Epithelial cell of prostate (primary cell): ENCODE measurements at regions not wholly inside any gene's neighbourhood (a gene's known extent, or its start where the extent isn't known, plus 50 kb on each side); places are given as distances from the start of the nearest gene placed in this dataset.

Experiments
- DNase-seq: peaks from one replicate; pipeline ENCODE4 v3.0.0-alpha.2; 2011; ENCODE audit warnings: low read depth, low spot score
- H3K27ac ChIP-seq: fragments of 450-650 bp; 2 replicates; pipeline ENCODE4 v1.5.1; 2017; ENCODE audit warnings: mild to moderate bottlenecking

DNA sequence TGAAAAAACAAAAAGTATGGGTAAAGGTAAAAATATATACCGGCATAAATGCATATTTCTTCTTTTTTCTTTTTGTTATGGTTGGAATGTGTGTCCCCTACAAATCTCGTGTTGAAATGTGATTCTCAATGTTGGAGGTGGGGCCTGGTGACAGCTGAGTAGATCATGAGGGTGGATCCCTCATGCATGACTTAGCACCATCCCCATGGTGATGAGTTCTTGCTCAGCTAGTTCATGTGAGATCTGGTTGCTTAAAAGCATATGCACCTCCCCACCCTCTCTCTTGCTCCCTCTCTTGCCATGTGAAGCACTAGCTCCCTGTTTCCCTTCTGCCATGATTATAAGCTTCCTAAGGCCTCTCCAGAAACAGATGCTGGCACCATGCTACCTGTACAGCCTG lies 93.3 kb downstream of the HYCC1 start:
- H3K27ac ChIP-seq: no peak overlapping the region
- peak; percentile 24 for DNase-seq

DNA sequence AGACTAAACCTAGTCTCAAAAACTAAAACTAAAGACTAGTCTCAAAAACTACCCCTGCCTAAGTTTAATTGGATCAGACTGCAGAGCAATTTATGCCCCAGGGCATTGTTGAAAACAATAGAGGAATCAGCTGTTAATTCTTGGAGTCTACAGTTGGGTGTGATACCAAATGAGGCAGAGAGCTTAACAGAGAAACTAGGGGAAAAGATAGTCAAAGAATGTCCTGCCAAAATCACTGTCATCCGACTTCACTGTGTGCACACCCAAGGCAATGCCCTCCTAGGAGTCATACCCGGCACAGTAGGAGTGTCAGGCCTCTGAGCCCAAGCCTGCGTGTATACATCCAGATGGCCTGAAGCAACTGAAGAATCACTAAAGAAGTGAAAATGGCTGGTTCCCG lies 90.5 kb upstream of the TOMM7 start:
- H3K27ac ChIP-seq: no peak overlapping the region
- DNase-seq: no peak

DNA sequence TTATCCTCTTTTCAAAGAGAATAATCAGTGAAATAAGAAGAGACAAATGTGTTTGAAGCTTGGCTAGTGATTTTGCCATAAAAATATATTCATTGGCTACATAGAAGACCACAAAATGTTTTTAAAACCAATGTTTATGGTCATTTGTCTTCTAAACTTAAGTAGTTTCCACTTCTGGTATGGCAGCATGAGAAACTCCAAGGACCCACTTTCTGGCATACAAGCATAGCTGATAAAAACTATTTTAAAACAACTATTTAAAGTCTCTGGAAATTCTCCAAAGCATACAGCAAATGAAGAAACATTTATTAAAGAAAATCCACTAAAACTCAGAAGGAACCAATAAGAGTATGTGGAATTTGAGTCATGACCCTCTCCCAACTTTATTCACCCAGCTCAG lies 89.2 kb upstream of the TOMM7 start:
- no peak overlapping the region for H3K27ac ChIP-seq
- DNase-seq: no peak

DNA sequence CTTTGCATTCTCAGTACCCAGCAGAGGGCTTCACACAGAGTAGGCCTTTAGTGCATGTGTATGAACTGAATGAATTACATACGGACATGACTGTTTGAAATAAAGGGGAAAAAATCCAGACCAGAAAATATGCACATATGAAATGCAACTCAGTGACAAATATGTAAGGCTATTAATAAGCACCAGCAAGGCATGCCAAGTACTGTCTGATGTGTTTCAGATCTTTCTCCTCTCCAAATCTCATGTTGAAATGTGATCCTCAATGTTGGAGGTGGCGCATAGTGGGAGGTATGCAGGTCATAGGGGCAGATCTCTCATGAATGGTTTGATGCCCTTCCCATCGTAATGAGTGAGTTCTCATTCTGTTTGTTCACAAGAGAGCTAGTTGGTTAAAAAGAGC lies 87.3 kb upstream of the TOMM7 start:
- no peak for DNase-seq
- no peak overlapping the region for H3K27ac ChIP-seq

DNA sequence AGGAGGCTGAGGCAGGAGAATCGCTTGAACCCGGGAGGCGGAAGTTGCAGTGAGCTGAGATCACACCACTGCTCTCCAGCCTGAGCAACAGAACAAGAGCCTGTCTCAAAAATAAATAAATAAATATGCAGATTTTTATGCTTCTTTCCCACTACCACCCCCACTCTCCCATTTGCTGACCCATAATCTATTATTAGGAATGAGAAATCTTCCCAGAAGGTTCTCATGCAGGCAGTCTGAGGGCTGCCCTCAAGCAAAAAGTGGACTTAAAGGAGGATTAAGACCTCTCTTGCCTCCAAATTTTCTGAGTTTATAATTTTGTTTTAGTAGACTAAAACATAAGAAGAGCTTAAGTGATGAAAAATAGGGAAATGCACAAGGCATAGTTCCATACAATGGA lies 85.2 kb upstream of the TOMM7 start:
- no peak for DNase-seq
- no peak overlapping the region for H3K27ac ChIP-seq

DNA sequence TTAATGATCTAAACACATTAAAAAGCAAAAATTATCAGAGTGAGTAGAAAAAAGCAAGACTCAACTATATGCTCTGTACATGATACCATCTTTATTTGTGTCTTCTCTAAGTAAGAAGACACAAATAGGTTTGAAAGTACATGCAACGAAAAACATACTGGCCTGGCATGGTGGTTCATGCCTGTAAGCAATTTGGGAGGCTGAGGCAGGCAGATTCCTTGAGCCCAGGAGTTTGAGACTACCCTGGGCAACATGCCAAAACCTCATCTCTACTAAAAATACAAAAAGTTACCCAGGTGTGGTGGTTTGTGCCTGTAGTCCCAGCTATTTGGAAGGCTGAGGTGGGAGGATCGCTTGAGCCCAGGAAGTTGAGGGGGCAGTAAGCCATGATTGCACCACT lies 78.1 kb upstream of the TOMM7 start:
- no peak for DNase-seq
- no peak overlapping the region for H3K27ac ChIP-seq

DNA sequence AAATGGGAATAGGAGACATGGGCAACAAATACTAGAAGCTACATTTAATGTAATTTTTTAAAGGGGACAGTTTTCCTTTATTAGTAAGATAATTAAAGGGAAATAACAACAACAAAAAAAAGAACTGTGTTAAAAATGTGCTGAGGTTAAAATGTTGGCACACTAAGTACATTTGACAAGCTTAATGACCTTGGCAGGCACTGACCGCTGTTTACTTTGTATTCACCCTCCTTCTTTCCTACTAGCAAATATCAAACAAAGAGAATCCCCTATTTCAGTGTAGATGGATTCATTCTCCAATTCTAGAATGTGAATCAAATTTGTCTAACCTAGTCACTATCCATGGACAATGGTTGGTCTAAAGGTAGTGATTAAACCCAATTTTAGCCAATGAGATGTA lies 77.5 kb upstream of the TOMM7 start:
- H3K27ac ChIP-seq: no peak overlapping the region
- DNase-seq: no peak

DNA sequence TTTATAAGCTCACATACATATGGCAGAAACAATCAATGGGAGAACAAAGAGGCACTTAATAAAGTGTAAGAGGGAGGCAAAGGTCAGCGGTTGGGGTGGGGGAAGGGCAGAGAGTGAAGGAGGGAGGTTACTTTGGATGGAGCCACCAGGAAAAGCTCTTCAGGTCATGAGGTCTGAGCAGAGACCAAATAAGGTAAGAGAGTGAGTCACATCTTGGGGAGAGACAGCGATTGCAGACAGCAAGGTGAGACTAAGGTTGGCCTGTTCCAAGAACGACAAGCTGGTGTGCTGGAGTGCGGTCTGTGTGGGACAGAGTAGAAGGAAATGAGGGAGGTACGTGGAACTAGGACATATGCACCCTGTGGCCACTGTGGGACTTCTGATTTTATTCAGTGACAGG lies 74.3 kb upstream of the TOMM7 start:
- H3K27ac ChIP-seq: no peak overlapping the region
- no peak for DNase-seq

DNA sequence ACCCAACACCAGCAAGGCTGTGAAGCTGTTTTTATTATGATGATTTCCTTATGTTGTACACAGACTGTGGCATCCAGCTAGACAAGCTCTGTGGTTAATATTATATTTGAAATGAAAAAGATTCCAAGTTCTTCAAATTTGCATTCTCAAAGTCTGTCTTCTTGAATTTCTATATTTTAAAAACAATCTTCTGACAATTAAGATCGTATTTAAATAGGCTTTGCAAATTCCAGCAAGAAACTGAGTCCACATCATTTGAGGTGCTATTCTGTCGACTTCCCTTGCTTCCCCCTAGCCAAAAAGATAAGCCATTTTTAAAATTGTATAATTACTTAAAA lies 73.1 kb upstream of the TOMM7 start:
- no peak overlapping the region for H3K27ac ChIP-seq
- no peak for DNase-seq

DNA sequence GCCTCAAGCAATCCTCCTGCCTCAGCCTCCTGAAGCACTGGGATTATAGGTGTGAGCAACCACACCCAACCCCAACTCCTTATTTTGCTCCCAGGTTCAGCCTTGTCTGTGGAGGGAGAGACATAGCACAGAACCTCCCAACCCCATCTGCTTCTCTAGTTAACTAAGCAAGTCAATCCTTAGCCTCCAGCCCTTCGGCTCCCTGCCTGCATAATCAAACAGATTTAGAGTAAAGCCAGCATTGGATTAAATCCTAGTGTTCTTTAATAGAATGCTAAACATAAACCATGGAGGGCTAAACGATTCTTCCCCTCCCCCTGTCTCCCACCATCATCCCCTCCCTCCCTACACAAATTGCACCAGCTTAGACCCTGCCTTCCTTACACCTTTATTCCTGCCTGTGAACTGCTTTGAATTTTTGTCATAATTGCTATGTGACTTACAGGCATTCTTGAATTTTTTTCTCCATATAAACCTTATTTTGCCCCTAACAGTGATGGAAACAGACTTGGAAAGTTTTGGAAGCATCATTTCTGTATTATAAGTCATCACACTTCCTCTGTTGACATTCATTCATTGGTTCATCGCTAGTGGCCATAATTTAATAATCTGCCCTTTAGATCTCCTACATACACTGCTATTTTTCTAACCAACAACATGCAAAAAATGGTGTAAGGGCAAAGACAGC lies 72.6 kb upstream of the TOMM7 start:
- no peak for DNase-seq
- no peak overlapping the region for H3K27ac ChIP-seq

DNA sequence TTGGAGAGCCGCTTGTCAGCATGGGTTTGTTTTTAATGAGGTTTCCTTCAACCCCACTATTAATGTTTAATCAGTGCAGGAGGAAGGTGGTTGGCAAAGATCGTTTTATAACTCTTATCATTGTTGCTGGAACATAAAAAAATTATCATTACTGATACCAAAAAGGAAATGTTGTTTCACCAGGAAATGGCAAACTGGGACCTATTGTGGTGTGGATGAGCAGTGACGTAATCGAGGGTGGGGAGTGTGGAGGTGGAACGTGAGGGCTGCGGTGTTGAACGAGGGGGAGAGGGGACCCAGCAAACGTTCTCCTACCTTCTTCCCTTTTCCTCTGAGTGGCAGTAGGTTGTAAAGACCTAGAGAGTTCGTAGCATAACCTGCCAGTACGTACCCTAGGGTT lies 71.9 kb upstream of the TOMM7 start:
- no peak overlapping the region for H3K27ac ChIP-seq
- DNase-seq: no peak

DNA sequence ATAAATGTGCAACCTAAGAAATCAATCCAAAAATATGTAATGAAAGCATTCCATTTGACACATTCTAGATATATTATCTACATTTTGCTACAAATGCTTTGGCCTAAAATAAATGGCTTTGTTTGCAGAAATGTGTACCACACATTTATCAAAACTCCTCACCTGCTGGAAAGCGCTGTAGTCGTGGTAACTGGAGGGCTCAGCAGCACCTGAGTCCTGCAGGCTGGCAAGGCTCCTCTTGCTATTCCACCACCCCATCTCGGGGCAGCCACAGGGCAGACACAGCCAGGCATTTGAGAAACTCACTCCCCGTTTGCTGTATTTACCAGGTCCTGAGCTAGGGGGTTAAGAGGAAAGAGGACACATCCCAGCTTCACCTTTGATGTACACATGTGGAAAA lies 68.1 kb upstream of the TOMM7 start:
- no peak overlapping the region for H3K27ac ChIP-seq
- DNase-seq: no peak

DNA sequence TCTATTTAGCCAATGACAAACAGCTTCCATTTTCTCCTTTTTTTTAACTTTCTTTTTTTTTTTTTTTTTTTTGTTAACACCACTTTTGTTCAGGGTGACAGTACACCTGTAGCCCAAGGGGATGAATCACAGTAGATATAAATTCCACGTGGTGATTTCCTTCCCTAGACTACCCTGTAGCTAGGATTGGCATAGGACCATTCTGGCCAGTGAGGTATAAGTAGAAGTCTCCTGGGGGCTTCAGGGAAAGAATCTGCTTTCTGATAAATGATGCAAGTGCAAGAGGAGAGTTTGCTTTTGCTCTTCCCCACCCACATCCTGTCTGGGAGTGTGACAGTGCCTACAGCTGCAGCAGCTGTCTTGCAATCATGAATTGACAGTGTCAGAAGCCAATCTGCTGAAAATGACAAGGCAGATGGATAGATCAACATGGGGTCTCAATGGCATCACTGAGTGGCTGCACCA lies 63.2 kb upstream of the TOMM7 start:
- no peak overlapping the region for H3K27ac ChIP-seq
- no peak for DNase-seq

DNA sequence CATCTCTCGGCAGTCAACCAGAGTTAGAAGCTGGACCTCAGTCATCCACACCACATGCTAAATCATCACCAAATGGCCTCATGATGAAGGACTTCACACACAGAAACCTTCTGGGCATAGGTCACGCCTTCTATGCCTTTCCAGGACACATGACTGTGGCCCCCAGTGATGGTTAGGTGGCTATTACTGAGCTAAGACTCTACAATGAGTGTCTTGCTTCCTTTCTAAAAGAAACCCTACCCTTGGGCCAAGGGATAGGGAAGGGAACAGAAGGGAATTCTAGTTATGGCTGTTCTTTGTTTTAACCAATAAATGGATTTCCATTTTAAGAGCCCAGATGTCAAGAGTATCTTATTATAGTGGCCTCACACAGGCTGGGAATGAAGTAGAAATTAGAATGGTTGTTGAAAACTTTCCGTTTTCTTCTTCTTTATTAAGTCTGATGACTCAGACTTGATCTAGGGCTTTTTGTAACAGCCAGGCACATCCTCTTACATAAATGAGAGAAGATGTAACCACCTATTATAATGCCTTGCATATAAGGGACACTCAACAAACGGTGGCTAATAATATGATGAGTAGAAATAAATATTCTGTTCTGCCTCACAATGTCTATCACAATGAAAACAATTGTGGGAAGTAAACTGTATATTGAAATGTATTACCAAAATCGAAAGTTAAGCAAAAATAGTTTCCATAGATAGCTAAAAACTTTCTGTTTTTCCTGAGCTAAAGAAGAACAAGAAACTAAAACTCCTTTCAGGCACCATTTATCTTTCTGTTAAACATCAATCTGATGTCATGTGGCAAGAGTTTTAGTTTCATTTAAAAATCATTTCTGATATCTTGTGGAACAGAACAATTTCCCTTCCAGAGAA lies 62.5 kb upstream of the TOMM7 start:
- no peak overlapping the region for H3K27ac ChIP-seq
- DNase-seq: no peak

DNA sequence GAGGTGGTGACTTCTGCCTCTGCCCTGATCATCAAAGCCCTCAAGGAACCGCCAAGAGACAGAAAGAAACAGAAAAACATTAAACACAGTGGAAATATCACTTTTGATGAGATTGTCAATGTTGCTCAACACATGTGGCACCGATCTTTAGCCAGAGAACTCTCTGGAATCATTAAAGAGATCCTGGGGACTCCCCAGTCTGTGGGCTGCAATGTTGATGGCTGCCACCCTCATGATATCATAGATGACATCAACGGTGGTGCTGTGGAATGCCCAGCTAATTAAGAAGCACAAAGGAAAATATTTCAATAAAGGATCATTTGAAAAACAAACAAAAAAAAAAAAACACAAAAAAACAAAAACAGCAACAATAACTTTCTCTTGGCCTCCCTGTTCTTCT lies 59.5 kb upstream of the TOMM7 start:
- DNase-seq: no peak
- H3K27ac ChIP-seq: no peak overlapping the region

DNA sequence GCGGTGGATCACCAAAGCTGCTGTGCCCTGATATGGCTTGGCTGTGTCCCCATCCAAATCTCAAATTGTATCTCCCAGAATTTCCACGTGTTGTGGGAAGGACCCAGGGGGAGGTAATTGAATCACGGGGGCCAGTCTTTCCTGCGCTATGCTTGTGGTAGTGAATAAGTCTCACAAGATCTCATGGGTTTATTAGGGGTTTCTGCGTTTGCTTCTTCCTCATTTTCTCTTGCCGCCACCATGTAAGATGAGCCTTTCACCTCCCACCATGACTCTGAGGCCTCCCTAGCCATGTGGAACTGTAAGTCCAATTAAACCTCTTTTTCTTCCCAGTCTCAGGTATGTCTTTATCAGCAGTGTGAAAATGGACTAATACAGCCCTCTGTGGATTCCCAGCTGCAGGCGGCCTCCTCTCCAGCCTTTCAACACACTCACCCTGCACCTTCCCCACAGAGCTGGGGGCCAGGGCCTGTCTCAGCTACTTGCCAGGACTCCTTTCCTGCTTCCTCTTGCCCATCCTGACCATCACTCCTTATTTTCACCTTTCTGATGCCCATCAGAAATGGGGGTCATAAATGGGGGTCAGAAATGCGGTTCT lies 57.2 kb upstream of the TOMM7 start:
- H3K27ac ChIP-seq: no peak overlapping the region
- DNase-seq: no peak

DNA sequence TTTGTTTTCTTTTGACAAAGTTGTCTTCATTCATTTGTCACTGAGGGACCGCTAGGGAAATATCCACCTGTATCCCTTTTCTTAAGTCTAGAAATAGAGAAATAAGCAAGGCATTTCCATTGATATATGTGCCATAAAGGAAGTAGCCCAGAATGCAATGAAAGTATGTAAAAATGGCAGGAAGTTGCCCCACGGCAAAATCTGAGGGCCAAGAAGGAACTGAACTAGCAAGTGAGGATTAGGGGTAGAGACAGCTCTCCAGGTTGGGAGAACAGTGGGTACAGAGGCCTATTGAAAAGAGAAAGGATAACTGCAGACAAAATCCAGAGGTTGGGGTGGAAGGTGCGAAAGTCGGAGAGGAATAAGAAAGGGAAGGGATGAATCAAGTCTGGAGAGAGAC lies 56.6 kb upstream of the TOMM7 start:
- DNase-seq: no peak

DNA sequence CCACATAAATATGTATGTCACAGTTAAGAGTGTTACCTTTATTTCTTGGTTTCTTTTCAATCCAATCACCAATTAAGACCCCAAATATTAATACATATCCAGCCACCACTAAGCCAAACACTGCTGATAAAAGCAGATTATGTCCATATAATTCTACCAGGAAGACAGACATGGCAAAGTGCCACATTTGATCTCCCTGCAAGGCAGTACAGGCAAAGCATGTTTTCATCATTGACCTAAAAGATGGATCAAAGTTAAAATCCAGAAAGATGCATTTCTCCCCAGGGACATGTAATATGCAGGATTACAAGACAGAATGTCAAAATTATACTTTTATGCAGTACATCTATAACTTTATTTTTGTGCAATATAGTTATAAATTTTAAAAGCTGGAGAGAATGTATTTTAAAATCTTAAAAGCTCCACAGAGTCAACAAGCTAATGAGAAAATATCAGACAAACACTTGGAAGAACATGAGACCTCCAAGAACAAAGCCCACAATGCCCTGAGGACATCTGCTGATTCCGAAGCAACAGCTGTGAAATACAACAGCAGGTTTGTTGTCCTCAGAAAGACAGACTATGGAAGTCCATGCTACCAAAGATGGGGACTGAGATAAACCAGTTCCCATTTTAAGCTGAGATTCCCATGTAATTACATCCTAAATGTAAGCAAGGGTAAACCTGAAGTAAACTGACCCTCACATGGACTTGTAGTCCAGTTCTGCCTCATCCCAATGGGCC lies 54.5 kb upstream of the TOMM7 start:
- no peak for DNase-seq
- H3K27ac ChIP-seq: no peak overlapping the region

More for the DNA sequence above, 56.6 kb upstream of the TOMM7 start:
- no peak overlapping the region for H3K27ac ChIP-seq

DNA sequence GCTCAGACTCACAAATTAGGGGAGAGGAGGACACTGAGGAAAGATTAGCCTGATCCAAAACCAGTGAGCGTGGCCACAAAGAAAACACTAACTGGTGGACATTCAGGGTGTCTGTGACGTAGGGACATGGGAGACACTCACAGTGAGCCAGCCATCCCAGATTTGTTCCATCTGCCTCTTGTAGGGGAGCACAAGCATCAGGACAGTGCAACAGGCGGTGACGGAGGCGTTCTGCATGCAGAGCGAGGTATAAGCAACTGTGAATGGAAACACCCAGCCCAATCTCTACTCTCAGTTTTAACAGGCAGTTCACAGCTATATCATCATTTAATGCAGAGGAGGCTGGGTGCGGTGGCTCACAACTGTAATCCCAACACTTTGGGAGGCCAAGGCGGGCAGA lies 52.8 kb upstream of the TOMM7 start:
- H3K27ac ChIP-seq: no peak overlapping the region
- DNase-seq: no peak

DNA sequence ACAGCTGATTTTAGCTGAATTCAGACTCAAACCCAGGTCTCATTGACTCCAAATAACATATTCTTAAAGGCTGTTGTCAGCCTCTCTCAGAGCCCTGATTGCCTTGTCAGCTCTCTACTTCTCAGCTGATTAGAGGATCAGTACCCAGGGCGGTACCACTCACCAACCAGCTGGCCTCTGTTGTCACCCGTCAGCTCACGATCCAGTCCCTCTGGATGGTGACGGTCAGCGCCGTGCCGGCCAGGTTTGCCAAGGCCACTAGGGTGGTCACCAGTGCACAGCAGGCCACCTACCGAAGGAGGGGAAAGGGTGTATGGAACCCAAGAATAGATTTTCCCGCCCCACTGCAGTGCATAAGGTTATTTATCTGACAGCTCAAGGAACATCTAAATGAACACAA lies 52.3 kb upstream of the TOMM7 start:
- H3K27ac ChIP-seq: no peak overlapping the region
- no peak for DNase-seq
